GM06990 (cell line): ENCODE measurements at regions not wholly inside any gene's neighbourhood (a gene's known extent, or its start where the extent isn't known, plus 50 kb on each side); places are given as distances from the start of the nearest gene placed in this dataset.

ENCODE experiments used
- DNase-seq: peaks from one replicate; pipeline ENCODE4 v3.0.0-alpha.2; 2011; ENCODE audit not compliant: insufficient read length; ENCODE audit errors: extremely low read depth
- H3K27me3 ChIP-seq: replicated peaks from 2 replicates; pipeline ENCODE4 v1.6.0; 2011; ENCODE audit warnings: low read length; ENCODE audit not compliant: control insufficient read depth, insufficient read depth
- H3K36me3 ChIP-seq: 2 replicates; pipeline ENCODE4 v1.5.1; 2011; ENCODE audit warnings: low read length; ENCODE audit not compliant: control insufficient read depth, insufficient read depth
- H3K4me3 ChIP-seq: replicated peaks from 2 replicates; pipeline ENCODE4 v1.5.1; 2011; ENCODE audit warnings: low read depth, mild to moderate bottlenecking, control low read depth, low read length
- TF ChIP-seq, protein P1 (sequence below): IDR thresholded peaks from 2 replicates; pipeline ENCODE4 v1.5.1; 2011; ENCODE audit warnings: low read length, control low read depth, mild to moderate bottlenecking, inconsistent platforms; ENCODE audit not compliant: insufficient read depth, poor library complexity, severe bottlenecking

GRCh38 chr2:194927489-194927888 lies 729.5 kb upstream of the SLC39A10 start:
- no peaks in the 10 kb centered on the region for H3K36me3 ChIP-seq
- no peak overlapping the region for H3K4me3 ChIP-seq
- DNase-seq = no peak
- TF ChIP-seq, protein P1, sequence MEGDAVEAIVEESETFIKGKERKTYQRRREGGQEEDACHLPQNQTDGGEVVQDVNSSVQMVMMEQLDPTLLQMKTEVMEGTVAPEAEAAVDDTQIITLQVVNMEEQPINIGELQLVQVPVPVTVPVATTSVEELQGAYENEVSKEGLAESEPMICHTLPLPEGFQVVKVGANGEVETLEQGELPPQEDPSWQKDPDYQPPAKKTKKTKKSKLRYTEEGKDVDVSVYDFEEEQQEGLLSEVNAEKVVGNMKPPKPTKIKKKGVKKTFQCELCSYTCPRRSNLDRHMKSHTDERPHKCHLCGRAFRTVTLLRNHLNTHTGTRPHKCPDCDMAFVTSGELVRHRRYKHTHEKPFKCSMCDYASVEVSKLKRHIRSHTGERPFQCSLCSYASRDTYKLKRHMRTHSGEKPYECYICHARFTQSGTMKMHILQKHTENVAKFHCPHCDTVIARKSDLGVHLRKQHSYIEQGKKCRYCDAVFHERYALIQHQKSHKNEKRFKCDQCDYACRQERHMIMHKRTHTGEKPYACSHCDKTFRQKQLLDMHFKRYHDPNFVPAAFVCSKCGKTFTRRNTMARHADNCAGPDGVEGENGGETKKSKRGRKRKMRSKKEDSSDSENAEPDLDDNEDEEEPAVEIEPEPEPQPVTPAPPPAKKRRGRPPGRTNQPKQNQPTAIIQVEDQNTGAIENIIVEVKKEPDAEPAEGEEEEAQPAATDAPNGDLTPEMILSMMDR = no peak
- no peaks in the 10 kb centered on the region for H3K27me3 ChIP-seq

GRCh38 chr2:194926873-194927272 lies 730.2 kb upstream of the SLC39A10 start:
- TF ChIP-seq, protein P1 = no peak
- no peak for DNase-seq
- Histone ChIP-seq H3K27me3 (no peaks in the 10 kb centered on the region), H3K4me3 (no peak overlapping the region), H3K36me3 (no peaks in the 10 kb centered on the region)

DNA sequence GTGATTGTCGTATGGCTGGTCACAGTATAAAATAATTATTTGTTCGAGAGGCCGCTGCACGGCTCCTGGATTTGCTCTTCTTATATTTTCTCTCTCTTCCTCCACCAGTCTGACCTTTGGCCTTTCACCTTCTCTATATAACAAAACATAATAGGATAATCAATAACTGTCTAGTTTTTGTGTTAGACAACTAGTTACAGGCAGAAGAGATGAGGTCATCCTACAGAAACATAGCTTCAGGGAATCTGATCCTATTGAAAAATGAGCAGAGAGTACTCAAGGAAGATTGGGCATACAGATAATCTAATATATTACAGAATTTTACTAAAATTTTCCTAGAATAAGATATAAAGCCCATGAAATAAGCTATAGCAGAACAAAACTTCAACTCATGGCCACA lies 731.3 kb upstream of the SLC39A10 start:
- no peaks in the 10 kb centered on the region for H3K27me3 ChIP-seq
- no peak for DNase-seq
- no peak overlapping the region for H3K4me3 ChIP-seq
- TF ChIP-seq, protein P1 = no peak
- H3K36me3 ChIP-seq = no peaks in the 10 kb centered on the region

GRCh38 chr2:194917519-194917918 lies 739.5 kb upstream of the SLC39A10 start:
- Histone ChIP-seq H3K27me3 (no peaks in the 10 kb centered on the region), H3K4me3 (no peak overlapping the region)

GRCh38 chr2:194915485-194915884 lies 741.5 kb upstream of the SLC39A10 start:
- TF ChIP-seq, protein P1 = no peak
- H3K27me3 ChIP-seq = no peaks in the 10 kb centered on the region
- no peak overlapping the region for H3K4me3 ChIP-seq

More at GRCh38 chr2:194917519-194917918, 739.5 kb upstream of the SLC39A10 start:
- H3K36me3 ChIP-seq = no peaks in the 10 kb centered on the region
- no peak for DNase-seq
- TF ChIP-seq, protein P1 = no peak

GRCh38 chr2:194907569-194907968 lies 749.5 kb upstream of the SLC39A10 start:
- H3K27me3 ChIP-seq = no peaks in the 10 kb centered on the region
- H3K4me3 ChIP-seq = no peak overlapping the region
- TF ChIP-seq, protein P1 = no peak
- no peak for DNase-seq
- H3K36me3 ChIP-seq = no peaks in the 10 kb centered on the region

More at GRCh38 chr2:194915485-194915884, 741.5 kb upstream of the SLC39A10 start:
- DNase-seq = no peak
- H3K36me3 ChIP-seq = no peaks in the 10 kb centered on the region
